HepG2 (cell line): ENCODE measurements at regions not wholly inside any gene's neighbourhood (a gene's known extent, or its start where the extent isn't known, plus 50 kb on each side); places are given as distances from the start of the nearest gene placed in this dataset.

Experiments
- ATAC-seq: fragments of 200-7000 bp; cut with Tn5 transposase; 3 replicates; pipeline ENCODE4 v1.9.1; 2020; ENCODE audit warnings: mild to moderate bottlenecking, moderate library complexity
- BruUV-seq: library from RNA; stranded (reverse); fragments of 400-500 nt; replicated peaks from 2 replicates; lab custom pipeline; 2021; lab: Mats Ljungman, UMichigan
- CTCF ChIA-PET: fragments of 300-600 bp; formaldehyde crosslinking; extraction: SDS; loops from one replicate; lab custom pipeline; 2021; ENCODE audit warnings: low total read pairs, inconsistent platforms, low intra/inter-chr PET ratio; lab: Yijun Ruan, JAX
- POLR2A ChIA-PET: fragments of 350-600 bp; sonication (Branson Sonifier 250); formaldehyde crosslinking; loops from one replicate; lab custom pipeline; 2020; ENCODE audit warnings: antibody characterized with exemption, inconsistent platforms; lab: Yijun Ruan, JAX
- DNase-seq: peaks from one replicate; pipeline ENCODE4 v3.0.0-alpha.2; 2015; ENCODE audit warnings: low spot score
- FAIRE-seq: peaks from 3 replicates; lab custom pipeline; 2011; peaks lifted over from hg19 to GRCh38; lab: Jason Lieb, UNC
- H2AFZ ChIP-seq: one replicate; pipeline ENCODE4 v1.6.1; 2011; ENCODE audit warnings: low read length, inconsistent platforms
- H3K27ac ChIP-seq: fragments of 300-600 bp; 3 replicates; pipeline ENCODE4 v1.8.0; 2011; ENCODE audit warnings: mixed run types, mild to moderate bottlenecking, mixed read lengths, low read length, inconsistent platforms; ENCODE audit not compliant: insufficient read depth; ENCODE audit errors: extremely low read length
- H3K27me3 ChIP-seq, 2 experiments: fragments of 200-600 bp in 1 of 2; 2 replicates in 1 of 2; 3 replicates in 1 of 2; pipeline versions ENCODE4 v1.6.0 to v1.8.0; 2011; ENCODE audit warnings: low read length in 2 of 2, mild to moderate bottlenecking in 2 of 2, moderate library complexity in 2 of 2, inconsistent platforms in 1 of 2; ENCODE audit not compliant: insufficient read depth in 2 of 2, control insufficient read depth in 1 of 2
- H3K36me3 ChIP-seq, 2 experiments: fragments of 200-600 bp in 1 of 2; replicated peaks in 1 of 2; 2 replicates in 1 of 2; 3 replicates in 1 of 2; pipeline versions ENCODE4 v1.5.1 to v1.8.0; 2011; ENCODE audit warnings: low read length in 2 of 2, inconsistent platforms in 1 of 2; ENCODE audit not compliant: insufficient read depth in 2 of 2, control insufficient read depth in 1 of 2
- H3K4me1 ChIP-seq: 2 replicates; pipeline ENCODE4 v1.5.1; 2012; ENCODE audit warnings: low read length, inconsistent platforms; ENCODE audit not compliant: insufficient read depth
- H3K4me2 ChIP-seq: 2 replicates; pipeline ENCODE4 v1.6.0; 2011; ENCODE audit warnings: low read depth, low read length, inconsistent platforms
- H3K4me3 ChIP-seq, 3 experiments: fragments of 200-600 bp in 1 of 3; sonication (generic), shearing (Covaris generic) in 1 of 3; replicated peaks in 1 of 3; 2 replicates each; pipeline ENCODE4 v1.5.1; 2011 to 2016; ENCODE audit warnings: low read length in 3 of 3, inconsistent platforms in 2 of 3, low read depth in 2 of 3, mild to moderate bottlenecking in 2 of 3, control low read depth in 1 of 3, mixed read lengths in 1 of 3; ENCODE audit not compliant: insufficient read depth in 1 of 3
- H3K79me2 ChIP-seq: one replicate; pipeline ENCODE4 v1.6.1; 2011; ENCODE audit warnings: low read length, inconsistent platforms; ENCODE audit not compliant: insufficient read depth
- H3K9ac ChIP-seq: 2 replicates; pipeline ENCODE4 v1.6.0; 2011; ENCODE audit warnings: mild to moderate bottlenecking, low read depth, low read length, inconsistent platforms; ENCODE audit not compliant: insufficient read depth
- H3K9me3 ChIP-seq: 2 replicates; pipeline ENCODE4 v1.5.1; 2012; ENCODE audit warnings: mild to moderate bottlenecking, low read length
- H4K20me1 ChIP-seq: 2 replicates; pipeline ENCODE4 v1.6.0; 2011; ENCODE audit warnings: inconsistent platforms, mild to moderate bottlenecking, low read length, moderate library complexity; ENCODE audit not compliant: insufficient read depth
- HDAC6 ChIP-seq: fragments of 200-600 bp; sonication (generic); IDR thresholded peaks from 2 replicates; pipeline ENCODE4 v1.7.0; 2017; ENCODE audit warnings: mild to moderate bottlenecking, antibody characterized with exemption, low read length, low read depth
- HNRNPK ChIP-seq: fragments of 200-400 bp; formaldehyde crosslinking; IDR thresholded peaks from 2 replicates; pipeline ENCODE4 v1.6.1; 2018; ENCODE audit warnings: low read length, low read depth, moderate library complexity, mild to moderate bottlenecking; ENCODE audit not compliant: poor library complexity, severe bottlenecking
- RARA ChIP-seq: IDR thresholded peaks from 2 replicates; pipeline ENCODE4 v1.6.1; 2016; ENCODE audit warnings: missing genetic modification reagents, missing compliant biosample characterization
- ZKSCAN8 ChIP-seq: IDR thresholded peaks from 2 replicates; pipeline ENCODE4 v1.6.1; 2016; ENCODE audit warnings: borderline replicate concordance, missing genetic modification reagents, missing compliant biosample characterization
- ZNF382 ChIP-seq: sonication (generic); formaldehyde crosslinking; IDR thresholded peaks from 2 replicates; pipeline ENCODE4 v1.5.0; 2020; ENCODE audit warnings: missing genetic modification reagents, mild to moderate bottlenecking, borderline replicate concordance
- ZNF782 ChIP-seq: sonication (generic); formaldehyde crosslinking; IDR thresholded peaks from 2 replicates; pipeline ENCODE4 v1.4.0; 2020; ENCODE audit warnings: missing genetic modification reagents, mild to moderate bottlenecking, borderline replicate concordance
- WGBS: methylation state at CpG from one replicate; pipeline ENCODE4 v1.1.6; 2017; ENCODE audit warnings: low lambda C conversion rate; 5-methylcytosine and 5-hydroxymethylcytosine counted together
- in situ Hi-C: cut with HindIII; loops from 2 replicates; pipeline ENCODE4 v1.10.0; 2017; ENCODE audit warnings: low pct_unique_long_range_greater_than_20kb; ENCODE audit not compliant: extremely low pct_ligation_motif_present
- intact Hi-C: fragments of 100-400 bp; cut with micrococcal nuclease; formaldehyde crosslinking; loops from one replicate; pipeline ENCODE4 v1.10.0; 2022; ENCODE audit not compliant: unreplicated experiment

GRCh38 chr1:213519098-213519497 lies 468.1 kb downstream of the RPS6KC1 start:
- 40% methylated on average over 4 of the region's 4 CpGs for WGBS
- no peaks in the 10 kb centered on the region for H3K79me2 ChIP-seq
- H3K9ac ChIP-seq = no peak overlapping the region
- peak; percentile 40 for DNase-seq
- no peaks in the 10 kb centered on the region; a peak in 1 of 5 replicates for H3K27me3 ChIP-seq
- intact Hi-C loops = no loop called here
- peak; percentile 38; the same call in 1 of the 3 replicates for ATAC-seq
- H3K9me3 ChIP-seq = peaks cover 10% of the 10 kb centered on the region
- no peak overlapping the region for H3K4me2 ChIP-seq
- in situ Hi-C loops = no loop called here
- POLR2A ChIA-PET = no interaction called here
- no peak overlapping the region for H3K4me3 ChIP-seq
- no peak overlapping the region for H3K27ac ChIP-seq
- peaks cover 22% of the 10 kb centered on the region for H3K4me1 ChIP-seq
- BruUV-seq = no TSS peak
- no peak overlapping the region for H2AFZ ChIP-seq
- TF ChIP-seq ZNF382 (no peak), RARA (peak; percentile 13; the same call in 1 of the 2 replicates)
- TF ChIP-seq, all 625 proteins: peak for 1
- no peaks in the 10 kb centered on the region for H4K20me1 ChIP-seq
- FAIRE-seq = no peak
- CTCF ChIA-PET = no interaction called here
- H3K36me3 ChIP-seq = no peaks in the 10 kb centered on the region

- no peaks in the 10 kb centered on the region for H4K20me1 ChIP-seq
- CTCF ChIA-PET = no interaction called here
- no peak overlapping the region for H2AFZ ChIP-seq
- POLR2A ChIA-PET = no interaction called here
- FAIRE-seq (no peak), ATAC-seq (no peak), DNase-seq (no peak)
- H3K9me3 ChIP-seq = peaks cover 10% of the 10 kb centered on the region
- no peak overlapping the region for H3K9ac ChIP-seq
- no peaks in the 10 kb centered on the region for H3K36me3 ChIP-seq
- intact Hi-C loops (no loop called here), in situ Hi-C loops (no loop called here)
- no TSS peak for BruUV-seq
- H3K79me2 ChIP-seq = no peaks in the 10 kb centered on the region
- no peak overlapping the region for H3K27ac ChIP-seq
- H3K4me2 ChIP-seq = no peak overlapping the region
- H3K4me3 ChIP-seq = no peak overlapping the region
- TF ChIP-seq ZKSCAN8 (CRISPR knock-in tag) = no peak
- no peak for TF ChIP-seq HDAC6
- no peak for TF ChIP-seq ZNF782 (CRISPR knock-in tag)
- no peak for TF ChIP-seq HNRNPK
- H3K27me3 ChIP-seq = no peaks in the 10 kb centered on the region; a peak in 1 of 5 replicates
- 79% methylated on average over 2 of the region's 2 CpGs for WGBS
- peaks cover 22% of the 10 kb centered on the region for H3K4me1 ChIP-seq
Observed at GRCh38 chr1:213521206-213521605, 466.6 kb upstream of the PROX1 start.
